H9 (cell line): ENCODE measurements at regions not wholly inside any gene's neighbourhood (a gene's known extent, or its start where the extent isn't known, plus 50 kb on each side); places are given as distances from the start of the nearest gene placed in this dataset.

Experiments used
- DNase-seq: peaks from one replicate; pipeline ENCODE4 v3.0.0-alpha.2; 2017
- H2AFZ ChIP-seq: one replicate; pipeline ENCODE4 v1.6.1; 2013; ENCODE audit warnings: mild to moderate bottlenecking, low read length, control low read depth, moderate library complexity
- H2AK5ac ChIP-seq: 2 replicates; pipeline ENCODE4 v1.6.1; 2013; ENCODE audit warnings: low read length, control low read depth, mixed read lengths; ENCODE audit not compliant: insufficient read length
- H2BK120ac ChIP-seq: one replicate; pipeline ENCODE4 v1.6.1; 2013; ENCODE audit warnings: low read depth, mild to moderate bottlenecking, low read length, control low read depth, inconsistent platforms; ENCODE audit not compliant: poor library complexity, severe bottlenecking
- H2BK12ac ChIP-seq: 2 replicates; pipeline ENCODE4 v1.6.1; 2013; ENCODE audit warnings: low read length, control low read depth, mixed read lengths, low read depth; ENCODE audit not compliant: insufficient read length
- H2BK15ac ChIP-seq: 2 replicates; pipeline ENCODE4 v1.6.1; 2013; ENCODE audit warnings: low read depth, low read length, control low read depth
- H2BK20ac ChIP-seq: one replicate; pipeline ENCODE4 v1.6.1; 2013; ENCODE audit warnings: low read depth, mild to moderate bottlenecking, low read length, control low read depth, inconsistent platforms; ENCODE audit not compliant: poor library complexity, severe bottlenecking
- H2BK5ac ChIP-seq: 2 replicates; pipeline ENCODE4 v1.6.1; 2013; ENCODE audit warnings: low read length, control low read depth, mixed read lengths; ENCODE audit not compliant: insufficient read length
- H3K14ac ChIP-seq: 2 replicates; pipeline ENCODE4 v1.6.1; 2013; ENCODE audit warnings: low read length, control low read depth; ENCODE audit not compliant: insufficient read depth
- H3K18ac ChIP-seq: 2 replicates; pipeline ENCODE4 v1.6.1; 2013; ENCODE audit warnings: low read depth, mild to moderate bottlenecking, mixed read lengths, low read length, control low read depth; ENCODE audit not compliant: insufficient read length
- H3K23ac ChIP-seq: 2 replicates; pipeline ENCODE4 v1.6.1; 2013; ENCODE audit warnings: low read length, control low read depth, mixed read lengths, low read depth; ENCODE audit not compliant: insufficient read length
- H3K23me2 ChIP-seq: 2 replicates; pipeline ENCODE4 v1.6.1; 2013; ENCODE audit warnings: low read depth, mild to moderate bottlenecking, mixed read lengths, low read length, control low read depth; ENCODE audit not compliant: insufficient read length, poor library complexity, severe bottlenecking
- H3K27ac ChIP-seq: 2 replicates; pipeline ENCODE4 v1.5.1; 2013; ENCODE audit warnings: low read length, control low read depth, mixed read lengths, low read depth; ENCODE audit not compliant: insufficient read length
- H3K27me3 ChIP-seq: 2 replicates; pipeline ENCODE4 v1.6.1; 2013; ENCODE audit warnings: low read length, control low read depth, inconsistent platforms; ENCODE audit not compliant: insufficient read depth
- H3K4ac ChIP-seq: 2 replicates; pipeline ENCODE4 v1.6.1; 2013; ENCODE audit warnings: low read depth, mild to moderate bottlenecking, control low read depth, inconsistent platforms, low read length, moderate library complexity
- H3K4me1 ChIP-seq: 2 replicates; pipeline ENCODE4 v1.6.1; 2013; ENCODE audit warnings: low read length, control low read depth, inconsistent platforms; ENCODE audit not compliant: insufficient read depth
- H3K4me2 ChIP-seq: 2 replicates; pipeline ENCODE4 v1.6.1; 2013; ENCODE audit warnings: low read length, control low read depth, mixed read lengths; ENCODE audit not compliant: insufficient read length, insufficient read depth
- H3K56ac ChIP-seq: 2 replicates; pipeline ENCODE4 v1.6.1; 2013; ENCODE audit warnings: low read depth, mild to moderate bottlenecking, mixed read lengths, low read length, control low read depth; ENCODE audit not compliant: insufficient read length
- H3K79me1 ChIP-seq: 2 replicates; pipeline ENCODE4 v1.6.1; 2013; ENCODE audit warnings: low read depth, mild to moderate bottlenecking, moderate library complexity, low read length, control low read depth, inconsistent platforms; ENCODE audit not compliant: insufficient read depth, poor library complexity, severe bottlenecking
- H3K79me2 ChIP-seq: 2 replicates; pipeline ENCODE4 v1.6.1; 2013; ENCODE audit warnings: low read length, control low read depth, inconsistent platforms; ENCODE audit not compliant: insufficient read depth
- H3K9ac ChIP-seq: 2 replicates; pipeline ENCODE4 v1.6.1; 2013; ENCODE audit warnings: low read length, control low read depth, mixed read lengths; ENCODE audit not compliant: insufficient read length; ENCODE audit errors: extremely low read depth
- H3K9me3 ChIP-seq: one replicate; pipeline ENCODE4 v1.6.1; 2013; ENCODE audit warnings: low read depth, low read length, inconsistent platforms; ENCODE audit not compliant: control insufficient read depth
- H3T11ph ChIP-seq: one replicate; pipeline ENCODE4 v1.6.1; 2013; ENCODE audit warnings: mild to moderate bottlenecking, low read length, control low read depth, inconsistent platforms
- H4K20me1 ChIP-seq: one replicate; pipeline ENCODE4 v1.6.1; 2013; ENCODE audit not compliant: control insufficient read depth, insufficient read length, insufficient read depth
- H4K5ac ChIP-seq: 2 replicates; pipeline ENCODE4 v1.6.1; 2013; ENCODE audit warnings: low read depth, mild to moderate bottlenecking, mixed read lengths, low read length, control low read depth; ENCODE audit not compliant: insufficient read length
- H4K8ac ChIP-seq: replicated peaks from 2 replicates; pipeline ENCODE4 v1.6.1; 2013; ENCODE audit warnings: low read length, control low read depth, mixed read lengths, low read depth; ENCODE audit not compliant: insufficient read length
- H4K91ac ChIP-seq: 2 replicates; pipeline ENCODE4 v1.6.1; 2013; ENCODE audit warnings: low read depth, mild to moderate bottlenecking, moderate library complexity, mixed read lengths, low read length, control low read depth; ENCODE audit not compliant: insufficient read length
- H3K27ac Mint-ChIP-seq, 3 experiments: 2 replicates in 2 of 3; 3 replicates in 1 of 3; pipeline ENCODE4 v1.8.0; 2020 to 2021; ENCODE audit warnings: mixed read lengths in 3 of 3, mild to moderate bottlenecking in 1 of 3, moderate library complexity in 1 of 3
- H3K27me3 Mint-ChIP-seq: 2 replicates; pipeline ENCODE4 v1.8.0; 2021; ENCODE audit warnings: low read depth, mild to moderate bottlenecking, moderate library complexity, mixed read lengths
- H3K36me3 Mint-ChIP-seq, 3 experiments: 2 replicates in 2 of 3; 3 replicates in 1 of 3; pipeline ENCODE4 v1.8.0; 2020 to 2021; ENCODE audit warnings: low read depth in 3 of 3, mixed read lengths in 3 of 3; ENCODE audit not compliant: insufficient read depth in 1 of 3
- H3K4me1 Mint-ChIP-seq, 2 experiments: 2 replicates each; pipeline ENCODE4 v1.8.0; 2020; ENCODE audit warnings: mixed read lengths in 2 of 2
- H3K4me3 Mint-ChIP-seq, 2 experiments: 2 replicates in 1 of 2; 3 replicates in 1 of 2; pipeline ENCODE4 v1.8.0; 2020 to 2021; ENCODE audit warnings: mild to moderate bottlenecking in 2 of 2, mixed read lengths in 2 of 2, moderate library complexity in 1 of 2
- H3K9me3 Mint-ChIP-seq, 2 experiments: 2 replicates in 1 of 2; 3 replicates in 1 of 2; pipeline ENCODE4 v1.8.0; 2020; ENCODE audit warnings: mild to moderate bottlenecking in 2 of 2, mixed read lengths in 2 of 2, moderate library complexity in 1 of 2
- CTCF ChIP-seq: fragments of 200-600 bp; sonication (generic); conservative IDR thresholded peaks from 3 replicates; pipeline ENCODE4 v1.8.0; 2021; ENCODE audit warnings: antibody characterized with exemption, mild to moderate bottlenecking
- WGBS: extraction: QIAGEN DNeasy Blood & Tissue Kit; methylation state at CpG from one replicate; pipeline ENCODE4 v1.1.7; 2013; ENCODE audit warnings: missing lambda C conversion rate, low lambda C conversion rate, mixed read lengths; ENCODE audit not compliant: insufficient read length; ENCODE audit errors: extremely low coverage; 5-methylcytosine and 5-hydroxymethylcytosine counted together

DNA sequence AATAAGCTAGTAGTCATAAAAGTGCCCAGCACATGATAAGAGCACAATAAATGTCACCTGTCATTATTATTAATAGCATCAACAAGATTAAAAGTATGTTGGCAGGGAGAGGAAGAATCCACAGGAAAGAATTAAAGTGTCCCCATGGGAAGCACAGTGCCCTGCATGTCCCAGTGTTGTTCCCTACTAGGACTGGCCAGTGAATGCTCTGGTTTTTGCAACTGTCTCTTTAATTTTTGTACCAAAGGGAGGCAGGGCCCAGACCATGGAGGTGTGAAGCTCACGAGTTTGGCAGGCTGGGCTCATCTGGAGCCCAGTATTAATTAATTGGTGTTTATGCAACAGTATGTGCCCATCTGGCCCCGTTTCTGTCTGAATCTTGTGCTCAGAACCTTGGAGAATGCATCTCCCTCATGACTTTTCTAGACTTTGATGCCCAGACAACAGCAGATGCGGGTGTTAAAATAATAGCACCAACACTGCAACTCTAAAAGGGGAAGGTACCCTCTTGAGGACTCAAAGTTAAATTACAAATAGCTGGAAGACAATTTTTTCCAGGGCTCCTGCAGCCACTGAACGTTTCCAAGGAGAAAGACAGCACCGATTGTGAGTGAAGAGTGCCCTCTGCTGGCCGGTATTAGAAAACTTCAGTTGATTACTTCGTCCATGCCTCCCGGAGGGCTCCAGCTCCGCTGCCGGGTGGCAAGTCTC, 71.9 kb upstream of the SPATA12 start:
- peaks cover 2% of the 10 kb centered on the region; the same call in 1 of the 2 replicates for H3K27me3 Mint-ChIP-seq

More for the DNA sequence above, 71.9 kb upstream of the SPATA12 start:
- Histone ChIP-seq H2BK12ac (no peak overlapping the region), H4K20me1 (no peaks in the 10 kb centered on the region), H3K23me2 (no peaks in the 10 kb centered on the region), H2BK20ac (no peak overlapping the region), H3K9me3 (no peaks in the 10 kb centered on the region), H3K18ac (no peak overlapping the region), H2BK120ac (no peak overlapping the region), H3K4me2 (no peak overlapping the region), H2BK5ac (no peak overlapping the region), H4K5ac (no peak overlapping the region), H3K4ac (no peak overlapping the region), H3K4me1 (no peaks in the 10 kb centered on the region; the same call in 1 of the 2 replicates), H3K14ac (no peak overlapping the region), H3K56ac (no peak overlapping the region), H2AFZ (no peak overlapping the region), H3K79me2 (no peaks in the 10 kb centered on the region), H3K27me3 (no peaks in the 10 kb centered on the region), H3K79me1 (no peaks in the 10 kb centered on the region), H2BK15ac (no peak overlapping the region), H2AK5ac (no peak overlapping the region), H3K23ac (no peak overlapping the region), H4K91ac (no peak overlapping the region), H3K27ac (no peak overlapping the region), H3T11ph (no peak overlapping the region), H4K8ac (no peak overlapping the region), H3K9ac (no peak overlapping the region)
- Mint-ChIP-seq H3K27ac (no peak overlapping the region; a peak in 1 of 7 replicates), H3K4me1 (peaks cover 19 to 26% of the 10 kb centered on the region in 2 experiments), H3K4me3 (no peak overlapping the region), H3K36me3 (no peaks in the 10 kb centered on the region), H3K9me3 (no peaks in the 10 kb centered on the region)
- no CpG with 5 or more reads among the region's 10 CpGs for WGBS
- TF ChIP-seq CTCF = peak; percentile 93
- DNase-seq = peak; percentile 75
